ENCODE measurements at regions not wholly inside any gene's neighbourhood (a gene's known extent, or its start where the extent isn't known, plus 50 kb on each side); places are given as distances from the start of the nearest gene placed in this dataset.

GRCh38 chr20:60977901-60978300, 274.2 kb upstream of the CDH4 start:
- Histone ChIP-seq H4K20me1 (ENCODE audit: low read depth, low read length) (no peaks in the 10 kb centered on the region), H3K79me2 (ENCODE audit: insufficient read depth, low read length) (no peaks in the 10 kb centered on the region), H2AFZ (ENCODE audit: low read depth, low read length, severe bottlenecking) (no peak overlapping the region), H3K27me3 (ENCODE audit: low read length) (no peaks in the 10 kb centered on the region), H3K4me2 (ENCODE audit: low read depth, low read length, poor library complexity, severe bottlenecking) (no peak overlapping the region), H3K9ac (ENCODE audit: low read length) (no peak overlapping the region), H3K4me3 (ENCODE audit: insufficient read depth, low read length, poor library complexity, severe bottlenecking) (no peak overlapping the region), H3F3A (ENCODE audit: insufficient read depth) (no peaks in the 10 kb centered on the region), H3K36me3 (ENCODE audit: low read length) (no peaks in the 10 kb centered on the region), H3K9me2 (replicated peaks; ENCODE audit: insufficient read depth, low read length) (no peaks in the 10 kb centered on the region), H3K27ac (ENCODE audit: low read depth, low read length) (no peak overlapping the region), H3K9me3 (ENCODE audit: insufficient read depth, low read length) (0 out of 2 replicates have a peak, but pooled peaks cover 6% of the 10 kb centered on the region)
- TF ChIP-seq CTCF (IDR thresholded peaks at IDR 0.05; ENCODE audit: insufficient read depth, low read length, poor library complexity, severe bottlenecking) (no peak), EZH2phosphoT487 (conservative IDR thresholded peaks at IDR 0.05; ENCODE audit: low read length) (no peak)

GRCh38 chr20:60984666-60985065, 267.4 kb upstream of the CDH4 start:
- Histone ChIP-seq H2AFZ (ENCODE audit: low read depth, low read length, severe bottlenecking) (no peak overlapping the region), H4K20me1 (ENCODE audit: low read depth, low read length) (no peaks in the 10 kb centered on the region), H3K36me3 (ENCODE audit: low read length) (no peaks in the 10 kb centered on the region), H3K27ac (ENCODE audit: low read depth, low read length) (no peak overlapping the region), H3F3A (ENCODE audit: insufficient read depth) (no peaks in the 10 kb centered on the region), H3K4me2 (ENCODE audit: low read depth, low read length, poor library complexity, severe bottlenecking) (no peak overlapping the region), H3K4me3 (ENCODE audit: insufficient read depth, low read length, poor library complexity, severe bottlenecking) (no peak overlapping the region), H3K9me2 (replicated peaks; ENCODE audit: insufficient read depth, low read length) (no peaks in the 10 kb centered on the region), H3K9ac (ENCODE audit: low read length) (no peak overlapping the region), H3K27me3 (ENCODE audit: low read length) (no peaks in the 10 kb centered on the region), H3K79me2 (ENCODE audit: insufficient read depth, low read length) (no peaks in the 10 kb centered on the region), H3K9me3 (ENCODE audit: insufficient read depth, low read length) (0 out of 2 replicates have a peak, but pooled peaks cover 2% of the 10 kb centered on the region)
- TF ChIP-seq EZH2phosphoT487 (conservative IDR thresholded peaks at IDR 0.05; ENCODE audit: low read length) (no peak), CTCF (IDR thresholded peaks at IDR 0.05; ENCODE audit: insufficient read depth, low read length, poor library complexity, severe bottlenecking) (no peak)

GRCh38 chr20:60986506-60987156, 265.4 kb upstream of the CDH4 start:
- Histone ChIP-seq H3K79me2 (ENCODE audit: insufficient read depth, low read length) (no peaks in the 10 kb centered on the region), H3K4me3 (ENCODE audit: insufficient read depth, low read length, poor library complexity, severe bottlenecking) (no peak overlapping the region), H3K27ac (ENCODE audit: low read depth, low read length) (no peak overlapping the region), H3K9me2 (replicated peaks; ENCODE audit: insufficient read depth, low read length) (no peaks in the 10 kb centered on the region), H3K27me3 (ENCODE audit: low read length) (no peaks in the 10 kb centered on the region), H2AFZ (ENCODE audit: low read depth, low read length, severe bottlenecking) (no peak overlapping the region), H3F3A (ENCODE audit: insufficient read depth) (no peaks in the 10 kb centered on the region), H3K9ac (ENCODE audit: low read length) (no peak overlapping the region), H3K4me2 (ENCODE audit: low read depth, low read length, poor library complexity, severe bottlenecking) (no peak overlapping the region), H4K20me1 (ENCODE audit: low read depth, low read length) (no peaks in the 10 kb centered on the region), H3K36me3 (ENCODE audit: low read length) (no peaks in the 10 kb centered on the region), H3K9me3 (ENCODE audit: insufficient read depth, low read length) (no peaks in the 10 kb centered on the region)
- TF ChIP-seq EZH2phosphoT487 (conservative IDR thresholded peaks at IDR 0.05; ENCODE audit: low read length) (no peak), CTCF (IDR thresholded peaks at IDR 0.05; ENCODE audit: insufficient read depth, low read length, poor library complexity, severe bottlenecking) (no peak)
